Endothelial cell of hepatic sinusoid (primary cell): ENCODE measurements at regions not wholly inside any gene's neighbourhood (a gene's known extent, or its start where the extent isn't known, plus 50 kb on each side); places are given as distances from the start of the nearest gene placed in this dataset.
"Not testable (repeated sequence)": the region's sequence is repeated elsewhere in the genome, so short reads cannot be mapped to it uniquely, and the experiment has no call there.

Source experiments
- in situ Hi-C: cut with HindIII; loops from 2 replicates; pipeline ENCODE4 v1.10.0; 2017; ENCODE audit warnings: low sequenced_read_pairs

- in situ Hi-C loops, result no loop called here
Measured at GRCh38 chr5:121426153-121426552, 425.5 kb upstream of the FTMT start.

- in situ Hi-C loops, result loop anchor here (10.0 kb wide), 1 partner anchor 1765 kb away; no protein-coding TSS in a partner anchor
Measured at GRCh38 chr5:121429761-121430160, 421.9 kb upstream of the FTMT start.

- in situ Hi-C loops, result loop anchor here (10.0 kb wide), 1 partner anchor 1766 kb away; no protein-coding TSS in a partner anchor
Measured at GRCh38 chr5:121430538-121430937, 421.1 kb upstream of the FTMT start.

- in situ Hi-C loops, result no loop called here
Measured at GRCh38 chr5:121445511-121445910, 406.2 kb upstream of the FTMT start.

- in situ Hi-C loops, result no loop called here
Measured at GRCh38 chr5:121462441-121462840, 389.2 kb upstream of the FTMT start.

GRCh38 chr5:121471222-121471621 lies 380.5 kb upstream of the FTMT start:
- in situ Hi-C loops, result not testable (repeated sequence)

- in situ Hi-C loops, result no loop called here
Measured at GRCh38 chr5:121478636-121479035, 373.0 kb upstream of the FTMT start.

GRCh38 chr5:121479337-121479736 lies 372.3 kb upstream of the FTMT start:
- in situ Hi-C loops, result no loop called here

GRCh38 chr5:121485281-121485680 lies 366.4 kb upstream of the FTMT start:
- in situ Hi-C loops, result no loop called here

GRCh38 chr5:121485999-121486398 lies 365.7 kb upstream of the FTMT start:
- in situ Hi-C loops, result not testable (repeated sequence)

- in situ Hi-C loops, result no loop called here
Measured at GRCh38 chr5:121489972-121490371, 361.7 kb upstream of the FTMT start.

- in situ Hi-C loops, result no loop called here
Measured at GRCh38 chr5:121497176-121497575, 354.5 kb upstream of the FTMT start.

- in situ Hi-C loops, result no loop called here
Measured at GRCh38 chr5:121500310-121500709, 351.4 kb upstream of the FTMT start.

- in situ Hi-C loops, result no loop called here
Measured at GRCh38 chr5:121503111-121503840, 348.4 kb upstream of the FTMT start.

- in situ Hi-C loops, result no loop called here
Measured at GRCh38 chr5:121516997-121517396, 334.7 kb upstream of the FTMT start.

- in situ Hi-C loops, result no loop called here
Measured at GRCh38 chr5:121525706-121526105, 326.0 kb upstream of the FTMT start.

GRCh38 chr5:121526908-121527307 lies 324.8 kb upstream of the FTMT start:
- in situ Hi-C loops, result no loop called here

GRCh38 chr5:121533814-121534213 lies 317.9 kb upstream of the FTMT start:
- in situ Hi-C loops, result no loop called here

GRCh38 chr5:121550989-121551388 lies 300.7 kb upstream of the FTMT start:
- in situ Hi-C loops, result no loop called here

- in situ Hi-C loops, result no loop called here
Measured at GRCh38 chr5:121559832-121560231, 291.9 kb upstream of the FTMT start.

GRCh38 chr5:121572061-121572460 lies 279.6 kb upstream of the FTMT start:
- in situ Hi-C loops, result no loop called here

- in situ Hi-C loops, result no loop called here
Measured at GRCh38 chr5:121573721-121574382, 277.8 kb upstream of the FTMT start.
